Osteocyte (in vitro differentiated cells): ENCODE measurements at regions not wholly inside any gene's neighbourhood (a gene's known extent, or its start where the extent isn't known, plus 50 kb on each side); places are given as distances from the start of the nearest gene placed in this dataset.

ENCODE experiments used
- DNase-seq: peaks from one replicate; pipeline ENCODE4 v3.0.0; 2021; ENCODE audit warnings: mixed read lengths; ENCODE audit not compliant: unreplicated experiment; ENCODE audit errors: extremely low spot score
- H3K27ac Mint-ChIP-seq: one replicate; pipeline ENCODE4 v1.8.0; 2021; ENCODE audit warnings: mild to moderate bottlenecking, mixed read lengths; ENCODE audit not compliant: unreplicated experiment
- H3K27me3 Mint-ChIP-seq: one replicate; pipeline ENCODE4 v1.8.0; 2021; ENCODE audit warnings: mixed read lengths; ENCODE audit not compliant: unreplicated experiment
- H3K36me3 Mint-ChIP-seq: one replicate; pipeline ENCODE4 v1.8.0; 2021; ENCODE audit warnings: mixed read lengths; ENCODE audit not compliant: unreplicated experiment
- H3K4me1 Mint-ChIP-seq: one replicate; pipeline ENCODE4 v1.8.0; 2021; ENCODE audit warnings: mixed read lengths; ENCODE audit not compliant: unreplicated experiment
- H3K4me3 Mint-ChIP-seq: one replicate; pipeline ENCODE4 v1.8.0; 2021; ENCODE audit warnings: mild to moderate bottlenecking, moderate library complexity, mixed read lengths; ENCODE audit not compliant: unreplicated experiment
- H3K9me3 Mint-ChIP-seq: one replicate; pipeline ENCODE4 v1.8.0; 2021; ENCODE audit warnings: mixed read lengths; ENCODE audit not compliant: unreplicated experiment
- TF ChIP-seq, protein P1 (sequence below): fragments of 200-600 bp; sonication (generic); IDR thresholded peaks from 2 replicates; pipeline ENCODE4 v1.5.0; 2021; ENCODE audit warnings: antibody characterized with exemption, mild to moderate bottlenecking, moderate library complexity

DNA sequence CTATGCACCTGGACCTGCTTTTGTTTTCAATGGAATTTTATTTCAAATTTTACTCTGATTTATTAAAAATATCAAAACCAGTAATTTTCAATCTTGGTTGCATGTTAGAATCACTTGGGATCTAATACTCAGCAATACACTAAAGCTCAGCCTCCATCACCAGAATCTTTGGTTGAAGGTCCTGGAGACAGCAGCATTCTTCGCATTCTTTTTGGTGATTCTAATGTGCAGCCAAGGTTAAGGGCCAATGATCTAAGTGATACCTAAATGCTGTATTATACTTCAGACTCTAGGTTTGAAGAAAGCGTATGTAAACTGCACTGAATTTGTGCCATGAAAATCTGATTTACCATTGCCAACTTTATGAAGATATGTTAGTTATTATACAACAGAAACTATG, 493.1 kb downstream of the XIRP2 start:
- Mint-ChIP-seq H3K36me3 (no peaks in the 10 kb centered on the region), H3K4me3 (no peak overlapping the region), H3K4me1 (peaks cover 4% of the 10 kb centered on the region), H3K27ac (no peak overlapping the region), H3K27me3 (no peaks in the 10 kb centered on the region), H3K9me3 (peaks cover 18% of the 10 kb centered on the region)
- DNase-seq = no peak
- TF ChIP-seq, protein P1, sequence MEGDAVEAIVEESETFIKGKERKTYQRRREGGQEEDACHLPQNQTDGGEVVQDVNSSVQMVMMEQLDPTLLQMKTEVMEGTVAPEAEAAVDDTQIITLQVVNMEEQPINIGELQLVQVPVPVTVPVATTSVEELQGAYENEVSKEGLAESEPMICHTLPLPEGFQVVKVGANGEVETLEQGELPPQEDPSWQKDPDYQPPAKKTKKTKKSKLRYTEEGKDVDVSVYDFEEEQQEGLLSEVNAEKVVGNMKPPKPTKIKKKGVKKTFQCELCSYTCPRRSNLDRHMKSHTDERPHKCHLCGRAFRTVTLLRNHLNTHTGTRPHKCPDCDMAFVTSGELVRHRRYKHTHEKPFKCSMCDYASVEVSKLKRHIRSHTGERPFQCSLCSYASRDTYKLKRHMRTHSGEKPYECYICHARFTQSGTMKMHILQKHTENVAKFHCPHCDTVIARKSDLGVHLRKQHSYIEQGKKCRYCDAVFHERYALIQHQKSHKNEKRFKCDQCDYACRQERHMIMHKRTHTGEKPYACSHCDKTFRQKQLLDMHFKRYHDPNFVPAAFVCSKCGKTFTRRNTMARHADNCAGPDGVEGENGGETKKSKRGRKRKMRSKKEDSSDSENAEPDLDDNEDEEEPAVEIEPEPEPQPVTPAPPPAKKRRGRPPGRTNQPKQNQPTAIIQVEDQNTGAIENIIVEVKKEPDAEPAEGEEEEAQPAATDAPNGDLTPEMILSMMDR = no peak

GRCh38 chr2:167380555-167380954, 492.3 kb downstream of the XIRP2 start:
- TF ChIP-seq, protein P1 = no peak
- H3K27ac Mint-ChIP-seq = no peak overlapping the region
- peaks cover 4% of the 10 kb centered on the region for H3K4me1 Mint-ChIP-seq
- H3K9me3 Mint-ChIP-seq = peaks cover 21% of the 10 kb centered on the region
- no peaks in the 10 kb centered on the region for H3K36me3 Mint-ChIP-seq
- H3K4me3 Mint-ChIP-seq = no peak overlapping the region
- H3K27me3 Mint-ChIP-seq = no peaks in the 10 kb centered on the region
- DNase-seq = no peak

- DNase-seq = no peak
- peaks cover 21% of the 10 kb centered on the region for H3K9me3 Mint-ChIP-seq
- no peaks in the 10 kb centered on the region for H3K27me3 Mint-ChIP-seq
- peaks cover 4% of the 10 kb centered on the region for H3K4me1 Mint-ChIP-seq
- no peak overlapping the region for H3K4me3 Mint-ChIP-seq
- no peak overlapping the region for H3K27ac Mint-ChIP-seq
- TF ChIP-seq, protein P1 = no peak
- no peaks in the 10 kb centered on the region for H3K36me3 Mint-ChIP-seq
Observed at GRCh38 chr2:167380094-167380493, 491.8 kb downstream of the XIRP2 start.

DNA sequence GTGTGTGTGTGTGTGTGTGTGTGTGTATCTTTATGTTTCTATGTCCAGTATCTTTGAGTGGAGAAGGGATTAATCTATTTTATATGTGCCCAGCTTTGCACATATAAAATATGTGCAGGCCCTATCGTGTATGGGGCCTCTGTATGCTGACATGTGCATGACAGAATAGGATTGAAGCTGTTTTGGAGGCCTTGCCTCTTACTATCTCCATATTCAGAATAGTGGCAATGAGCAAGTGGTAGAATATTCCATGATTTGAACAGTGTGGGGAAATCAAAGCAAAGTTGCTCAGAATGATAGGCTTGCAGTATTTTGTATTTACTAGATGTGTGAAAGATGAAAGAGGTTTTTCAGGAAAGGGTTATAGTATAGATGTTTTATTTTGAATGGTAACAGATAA, 480.8 kb downstream of the XIRP2 start:
- DNase-seq = no peak
- no peaks in the 10 kb centered on the region for H3K9me3 Mint-ChIP-seq
- H3K4me3 Mint-ChIP-seq = no peak overlapping the region
- peaks cover 2% of the 10 kb centered on the region for H3K4me1 Mint-ChIP-seq
- H3K27ac Mint-ChIP-seq = no peak overlapping the region
- no peaks in the 10 kb centered on the region for H3K36me3 Mint-ChIP-seq
- TF ChIP-seq, protein P1 = no peak
- no peaks in the 10 kb centered on the region for H3K27me3 Mint-ChIP-seq

GRCh38 chr2:167368371-167368770, 480.1 kb downstream of the XIRP2 start:
- H3K36me3 Mint-ChIP-seq = no peaks in the 10 kb centered on the region
- no peak for DNase-seq
- no peaks in the 10 kb centered on the region for H3K9me3 Mint-ChIP-seq
- no peaks in the 10 kb centered on the region for H3K27me3 Mint-ChIP-seq
- H3K4me1 Mint-ChIP-seq = peaks cover 2% of the 10 kb centered on the region
- no peak overlapping the region for H3K4me3 Mint-ChIP-seq
- TF ChIP-seq, protein P1 = no peak
- H3K27ac Mint-ChIP-seq = no peak overlapping the region
